H9 (cell line): ENCODE measurements at regions not wholly inside any gene's neighbourhood (a gene's known extent, or its start where the extent isn't known, plus 50 kb on each side); places are given as distances from the start of the nearest gene placed in this dataset.

Source experiments
- DNase-seq: peaks from one replicate; pipeline ENCODE4 v3.0.0-alpha.2; 2017
- H2AFZ ChIP-seq: one replicate; pipeline ENCODE4 v1.6.1; 2013; ENCODE audit warnings: mild to moderate bottlenecking, low read length, control low read depth, moderate library complexity
- H2AK5ac ChIP-seq: 2 replicates; pipeline ENCODE4 v1.6.1; 2013; ENCODE audit warnings: low read length, control low read depth, mixed read lengths; ENCODE audit not compliant: insufficient read length
- H2BK120ac ChIP-seq: one replicate; pipeline ENCODE4 v1.6.1; 2013; ENCODE audit warnings: low read depth, mild to moderate bottlenecking, low read length, control low read depth, inconsistent platforms; ENCODE audit not compliant: poor library complexity, severe bottlenecking
- H2BK12ac ChIP-seq: 2 replicates; pipeline ENCODE4 v1.6.1; 2013; ENCODE audit warnings: low read length, control low read depth, mixed read lengths, low read depth; ENCODE audit not compliant: insufficient read length
- H2BK15ac ChIP-seq: 2 replicates; pipeline ENCODE4 v1.6.1; 2013; ENCODE audit warnings: low read depth, low read length, control low read depth
- H2BK20ac ChIP-seq: one replicate; pipeline ENCODE4 v1.6.1; 2013; ENCODE audit warnings: low read depth, mild to moderate bottlenecking, low read length, control low read depth, inconsistent platforms; ENCODE audit not compliant: poor library complexity, severe bottlenecking
- H2BK5ac ChIP-seq: 2 replicates; pipeline ENCODE4 v1.6.1; 2013; ENCODE audit warnings: low read length, control low read depth, mixed read lengths; ENCODE audit not compliant: insufficient read length
- H3K14ac ChIP-seq: 2 replicates; pipeline ENCODE4 v1.6.1; 2013; ENCODE audit warnings: low read length, control low read depth; ENCODE audit not compliant: insufficient read depth
- H3K18ac ChIP-seq: 2 replicates; pipeline ENCODE4 v1.6.1; 2013; ENCODE audit warnings: low read depth, mild to moderate bottlenecking, mixed read lengths, low read length, control low read depth; ENCODE audit not compliant: insufficient read length
- H3K23ac ChIP-seq: 2 replicates; pipeline ENCODE4 v1.6.1; 2013; ENCODE audit warnings: low read length, control low read depth, mixed read lengths, low read depth; ENCODE audit not compliant: insufficient read length
- H3K23me2 ChIP-seq: 2 replicates; pipeline ENCODE4 v1.6.1; 2013; ENCODE audit warnings: low read depth, mild to moderate bottlenecking, mixed read lengths, low read length, control low read depth; ENCODE audit not compliant: insufficient read length, poor library complexity, severe bottlenecking
- H3K27ac ChIP-seq: 2 replicates; pipeline ENCODE4 v1.5.1; 2013; ENCODE audit warnings: low read length, control low read depth, mixed read lengths, low read depth; ENCODE audit not compliant: insufficient read length
- H3K27me3 ChIP-seq: 2 replicates; pipeline ENCODE4 v1.6.1; 2013; ENCODE audit warnings: low read length, control low read depth, inconsistent platforms; ENCODE audit not compliant: insufficient read depth
- H3K4ac ChIP-seq: 2 replicates; pipeline ENCODE4 v1.6.1; 2013; ENCODE audit warnings: low read depth, mild to moderate bottlenecking, control low read depth, inconsistent platforms, low read length, moderate library complexity
- H3K4me1 ChIP-seq: 2 replicates; pipeline ENCODE4 v1.6.1; 2013; ENCODE audit warnings: low read length, control low read depth, inconsistent platforms; ENCODE audit not compliant: insufficient read depth
- H3K4me2 ChIP-seq: 2 replicates; pipeline ENCODE4 v1.6.1; 2013; ENCODE audit warnings: low read length, control low read depth, mixed read lengths; ENCODE audit not compliant: insufficient read length, insufficient read depth
- H3K56ac ChIP-seq: 2 replicates; pipeline ENCODE4 v1.6.1; 2013; ENCODE audit warnings: low read depth, mild to moderate bottlenecking, mixed read lengths, low read length, control low read depth; ENCODE audit not compliant: insufficient read length
- H3K79me1 ChIP-seq: 2 replicates; pipeline ENCODE4 v1.6.1; 2013; ENCODE audit warnings: low read depth, mild to moderate bottlenecking, moderate library complexity, low read length, control low read depth, inconsistent platforms; ENCODE audit not compliant: insufficient read depth, poor library complexity, severe bottlenecking
- H3K79me2 ChIP-seq: 2 replicates; pipeline ENCODE4 v1.6.1; 2013; ENCODE audit warnings: low read length, control low read depth, inconsistent platforms; ENCODE audit not compliant: insufficient read depth
- H3K9ac ChIP-seq: 2 replicates; pipeline ENCODE4 v1.6.1; 2013; ENCODE audit warnings: low read length, control low read depth, mixed read lengths; ENCODE audit not compliant: insufficient read length; ENCODE audit errors: extremely low read depth
- H3K9me3 ChIP-seq: one replicate; pipeline ENCODE4 v1.6.1; 2013; ENCODE audit warnings: low read depth, low read length, inconsistent platforms; ENCODE audit not compliant: control insufficient read depth
- H3T11ph ChIP-seq: one replicate; pipeline ENCODE4 v1.6.1; 2013; ENCODE audit warnings: mild to moderate bottlenecking, low read length, control low read depth, inconsistent platforms
- H4K20me1 ChIP-seq: one replicate; pipeline ENCODE4 v1.6.1; 2013; ENCODE audit not compliant: control insufficient read depth, insufficient read length, insufficient read depth
- H4K5ac ChIP-seq: 2 replicates; pipeline ENCODE4 v1.6.1; 2013; ENCODE audit warnings: low read depth, mild to moderate bottlenecking, mixed read lengths, low read length, control low read depth; ENCODE audit not compliant: insufficient read length
- H4K8ac ChIP-seq: replicated peaks from 2 replicates; pipeline ENCODE4 v1.6.1; 2013; ENCODE audit warnings: low read length, control low read depth, mixed read lengths, low read depth; ENCODE audit not compliant: insufficient read length
- H4K91ac ChIP-seq: 2 replicates; pipeline ENCODE4 v1.6.1; 2013; ENCODE audit warnings: low read depth, mild to moderate bottlenecking, moderate library complexity, mixed read lengths, low read length, control low read depth; ENCODE audit not compliant: insufficient read length
- H3K27ac Mint-ChIP-seq, 3 experiments: 2 replicates in 2 of 3; 3 replicates in 1 of 3; pipeline ENCODE4 v1.8.0; 2020 to 2021; ENCODE audit warnings: mixed read lengths in 3 of 3, mild to moderate bottlenecking in 1 of 3, moderate library complexity in 1 of 3
- H3K27me3 Mint-ChIP-seq: 2 replicates; pipeline ENCODE4 v1.8.0; 2021; ENCODE audit warnings: low read depth, mild to moderate bottlenecking, moderate library complexity, mixed read lengths
- H3K36me3 Mint-ChIP-seq, 3 experiments: 2 replicates in 2 of 3; 3 replicates in 1 of 3; pipeline ENCODE4 v1.8.0; 2020 to 2021; ENCODE audit warnings: low read depth in 3 of 3, mixed read lengths in 3 of 3; ENCODE audit not compliant: insufficient read depth in 1 of 3
- H3K4me1 Mint-ChIP-seq, 2 experiments: 2 replicates each; pipeline ENCODE4 v1.8.0; 2020; ENCODE audit warnings: mixed read lengths in 2 of 2
- H3K4me3 Mint-ChIP-seq, 2 experiments: 2 replicates in 1 of 2; 3 replicates in 1 of 2; pipeline ENCODE4 v1.8.0; 2020 to 2021; ENCODE audit warnings: mild to moderate bottlenecking in 2 of 2, mixed read lengths in 2 of 2, moderate library complexity in 1 of 2
- H3K9me3 Mint-ChIP-seq, 2 experiments: 2 replicates in 1 of 2; 3 replicates in 1 of 2; pipeline ENCODE4 v1.8.0; 2020; ENCODE audit warnings: mild to moderate bottlenecking in 2 of 2, mixed read lengths in 2 of 2, moderate library complexity in 1 of 2
- CTCF ChIP-seq: fragments of 200-600 bp; sonication (generic); conservative IDR thresholded peaks from 3 replicates; pipeline ENCODE4 v1.8.0; 2021; ENCODE audit warnings: antibody characterized with exemption, mild to moderate bottlenecking
- WGBS: extraction: QIAGEN DNeasy Blood & Tissue Kit; methylation state at CpG from one replicate; pipeline ENCODE4 v1.1.7; 2013; ENCODE audit warnings: missing lambda C conversion rate, low lambda C conversion rate, mixed read lengths; ENCODE audit not compliant: insufficient read length; ENCODE audit errors: extremely low coverage; 5-methylcytosine and 5-hydroxymethylcytosine counted together

- no peak overlapping the region for H3K23ac ChIP-seq
- H4K8ac ChIP-seq, result no peak overlapping the region
- H2AFZ ChIP-seq, result no peak overlapping the region
- no peak overlapping the region for H2BK5ac ChIP-seq
- H3K27ac ChIP-seq, result no peak overlapping the region
- no peak overlapping the region for H2BK12ac ChIP-seq
- H3K56ac ChIP-seq, result no peak overlapping the region
- H4K5ac ChIP-seq, result no peak overlapping the region
- Mint-ChIP-seq H3K36me3 (no peaks in the 10 kb centered on the region), H3K4me1 (no peaks in the 10 kb centered on the region), H3K27me3 (no peaks in the 10 kb centered on the region), H3K27ac (no peak overlapping the region; a peak in 1 of 7 replicates), H3K4me3 (no peak overlapping the region), H3K9me3 (no peaks in the 10 kb centered on the region)
- H3K9ac ChIP-seq, result no peak overlapping the region
- TF ChIP-seq CTCF, result no peak
- no peak overlapping the region for H2BK20ac ChIP-seq
- H3K14ac ChIP-seq, result no peak overlapping the region
- no CpG with 5 or more reads among the region's 1 CpG for WGBS
- H4K20me1 ChIP-seq, result no peaks in the 10 kb centered on the region
- H2AK5ac ChIP-seq, result no peak overlapping the region
- no peak overlapping the region for H3K18ac ChIP-seq
- H4K91ac ChIP-seq, result no peak overlapping the region
- DNase-seq, result no peak
- no peaks in the 10 kb centered on the region for H3K9me3 ChIP-seq
- H3K79me1 ChIP-seq, result no peaks in the 10 kb centered on the region
- no peak overlapping the region for H2BK15ac ChIP-seq
- H3K4ac ChIP-seq, result no peak overlapping the region
- H3K79me2 ChIP-seq, result no peaks in the 10 kb centered on the region
- no peaks in the 10 kb centered on the region for H3K27me3 ChIP-seq
- H3K23me2 ChIP-seq, result no peaks in the 10 kb centered on the region
- no peak overlapping the region for H2BK120ac ChIP-seq
- no peak overlapping the region for H3K4me2 ChIP-seq
- H3T11ph ChIP-seq, result no peak overlapping the region
- no peaks in the 10 kb centered on the region for H3K4me1 ChIP-seq
Observed at GRCh38 chr2:48219555-48220436, 94.7 kb upstream of the FOXN2 start.
